GM13976 (cell line): ENCODE measurements at regions not wholly inside any gene's neighbourhood (a gene's known extent, or its start where the extent isn't known, plus 50 kb on each side); places are given as distances from the start of the nearest gene placed in this dataset.

Experiments used
- DNase-seq: peaks from one replicate; pipeline ENCODE4 v3.0.0; 2012; ENCODE audit warnings: low spot score
- CTCF ChIP-seq: IDR thresholded peaks from 2 replicates; pipeline ENCODE4 v1.5.1; 2012; ENCODE audit warnings: borderline replicate concordance, mild to moderate bottlenecking; ENCODE audit not compliant: insufficient read depth; ENCODE audit errors: extremely low read depth, missing control alignments, control extremely low read depth
- in situ Hi-C: fragments of 300-500 bp; cut with MboI; formaldehyde crosslinking; loops from one replicate; pipeline ENCODE4 v1.12.0; 2022; ENCODE audit warnings: low sequenced_read_pairs, mixed read lengths, inconsistent platforms; ENCODE audit not compliant: unreplicated experiment

GRCh38 chr6:11339380-11339779, 106.9 kb upstream of the NEDD9 start:
- no peak for DNase-seq
- TF ChIP-seq CTCF, result no peak
- in situ Hi-C loops, result no loop called here

GRCh38 chr6:11337306-11337705, 104.8 kb upstream of the NEDD9 start:
- no peak for DNase-seq
- in situ Hi-C loops, result no loop called here
- no peak for TF ChIP-seq CTCF

- TF ChIP-seq CTCF, result no peak
- in situ Hi-C loops, result no loop called here
- DNase-seq, result no peak
Measured at GRCh38 chr6:11335826-11336225, 103.4 kb upstream of the NEDD9 start.

GRCh38 chr6:11333132-11333849, 100.8 kb upstream of the NEDD9 start:
- DNase-seq, result no peak
- in situ Hi-C loops, result no loop called here
- no peak for TF ChIP-seq CTCF

- in situ Hi-C loops, result no loop called here
- DNase-seq, result no peak
- TF ChIP-seq CTCF, result no peak
Measured at GRCh38 chr6:11332463-11332862, 100.0 kb upstream of the NEDD9 start.

GRCh38 chr6:11331111-11331510, 98.6 kb upstream of the NEDD9 start:
- no peak for TF ChIP-seq CTCF
- DNase-seq, result no peak
- in situ Hi-C loops, result no loop called here

GRCh38 chr6:11330413-11330760, 97.9 kb upstream of the NEDD9 start:
- DNase-seq, result no peak
- no peak for TF ChIP-seq CTCF
- in situ Hi-C loops, result no loop called here
